ENCODE measurements at regions not wholly inside any gene's neighbourhood (a gene's known extent, or its start where the extent isn't known, plus 50 kb on each side); places are given as distances from the start of the nearest gene placed in this dataset.

DNA sequence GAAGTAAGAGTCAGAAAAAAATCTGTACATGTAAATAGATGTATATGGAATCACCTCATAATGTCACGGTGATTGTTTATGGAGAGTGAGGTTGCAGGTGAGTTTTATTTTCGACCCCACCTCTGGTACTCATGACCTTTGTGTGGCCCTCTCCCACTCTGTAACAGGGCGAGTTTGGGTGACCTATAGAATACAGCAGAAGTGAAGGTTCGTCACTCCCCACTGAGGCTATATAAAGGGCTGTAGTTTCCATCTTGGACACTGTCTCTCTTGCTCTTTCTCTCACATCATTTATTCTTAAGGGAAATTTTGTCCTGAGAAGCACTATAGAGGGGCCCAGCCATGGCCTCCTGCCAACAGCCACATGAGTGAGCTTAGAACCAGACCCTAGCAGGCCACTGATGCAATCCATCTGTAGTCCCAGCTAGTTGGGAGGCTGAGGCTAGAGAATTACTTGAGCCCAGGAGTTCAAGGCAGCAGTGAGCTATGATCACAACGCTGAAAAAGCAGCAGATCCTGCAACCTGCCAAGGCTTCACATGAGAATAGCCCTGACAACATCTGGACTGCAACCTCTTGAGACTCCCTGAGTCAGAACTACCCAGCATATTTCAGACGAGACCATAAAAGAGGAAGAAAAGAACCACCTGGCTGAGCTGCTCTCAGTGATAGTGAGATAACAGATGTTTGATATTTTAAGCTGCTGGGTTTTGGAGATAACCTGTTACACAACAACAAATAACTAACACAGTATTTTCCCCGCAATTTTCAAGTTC, 74.3 kb upstream of the SLC1A4 start (continued):
- no peak for TF ChIP-seq SIN3A (IDR thresholded peaks at IDR 0.05; ENCODE audit: borderline replicate concordance, low read depth, low read length)
- no peak for TF ChIP-seq TAF1 (IDR thresholded peaks at IDR 0.05; ENCODE audit: borderline replicate concordance, low read depth, low read length)
- no peak for TF ChIP-seq TEAD4 (IDR thresholded peaks at IDR 0.05; ENCODE audit: borderline replicate concordance, insufficient read depth)
- no peak for TF ChIP-seq RFX5 (IDR thresholded peaks at IDR 0.05; ENCODE audit: low read length)
- no peak for TF ChIP-seq GATA2 (CRISPR knock-in tag; IDR thresholded peaks at IDR 0.05)

DNA sequence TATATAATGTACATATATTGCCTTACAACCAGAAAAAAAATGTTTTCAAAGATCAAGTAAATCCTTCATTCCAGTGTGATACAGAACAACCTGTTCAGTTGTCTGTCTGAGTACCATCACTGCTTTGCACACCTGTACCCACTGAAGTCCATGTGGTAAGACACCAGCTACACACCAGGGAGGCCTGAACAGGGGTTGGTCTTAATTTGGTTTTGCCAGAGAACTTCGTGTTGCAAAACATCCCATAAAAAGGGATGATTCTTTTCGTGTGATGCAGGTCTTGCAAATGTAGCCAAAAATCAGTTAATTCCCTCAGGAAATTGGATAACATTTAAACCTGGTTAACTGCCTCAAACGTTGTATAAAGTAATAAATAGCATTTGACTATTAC, 73.7 kb upstream of the SLC1A4 start:
- POLR2A ChIA-PET: no interaction called here

More for the DNA sequence above, 73.7 kb upstream of the SLC1A4 start:
- no peak overlapping the region for H3K4me2 ChIP-seq
- no peaks in the 10 kb centered on the region for H3K36me3 ChIP-seq (replicated peaks in 1 of 2; ENCODE audit: control insufficient read depth in 1 of 2, insufficient read depth in 2 of 2, low read length in 1 of 2)
- no peaks in the 10 kb centered on the region for H3K79me2 ChIP-seq (ENCODE audit: insufficient read depth)
- H3K4me1 ChIP-seq (ENCODE audit: control insufficient read depth in 1 of 2, insufficient read depth in 2 of 2, low read depth in 1 of 2, low read length in 1 of 2): no peaks in the 10 kb centered on the region
- H3K9me3 ChIP-seq: no peaks in the 10 kb centered on the region
- no peaks in the 10 kb centered on the region for H3F3A ChIP-seq (replicated peaks; ENCODE audit: insufficient read depth)
- no peak for DNase-seq
- H3K27ac ChIP-seq (ENCODE audit: low read depth in 2 of 2, low read length in 1 of 2): no peak overlapping the region
- TF ChIP-seq, protein P1, sequence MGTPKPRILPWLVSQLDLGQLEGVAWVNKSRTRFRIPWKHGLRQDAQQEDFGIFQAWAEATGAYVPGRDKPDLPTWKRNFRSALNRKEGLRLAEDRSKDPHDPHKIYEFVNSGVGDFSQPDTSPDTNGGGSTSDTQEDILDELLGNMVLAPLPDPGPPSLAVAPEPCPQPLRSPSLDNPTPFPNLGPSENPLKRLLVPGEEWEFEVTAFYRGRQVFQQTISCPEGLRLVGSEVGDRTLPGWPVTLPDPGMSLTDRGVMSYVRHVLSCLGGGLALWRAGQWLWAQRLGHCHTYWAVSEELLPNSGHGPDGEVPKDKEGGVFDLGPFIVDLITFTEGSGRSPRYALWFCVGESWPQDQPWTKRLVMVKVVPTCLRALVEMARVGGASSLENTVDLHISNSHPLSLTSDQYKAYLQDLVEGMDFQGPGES (IDR thresholded peaks at IDR 0.05; ENCODE audit: low read depth, low read length): no peak
- TF ChIP-seq POLR2AphosphoS5 (IDR thresholded peaks at IDR 0.05; ENCODE audit: low read depth, low read length) (no peak), MEF2A (IDR thresholded peaks at IDR 0.05; ENCODE audit: borderline replicate concordance, low read depth) (no peak), EZH2phosphoT487 (IDR thresholded peaks at IDR 0.05; ENCODE audit: borderline replicate concordance, low read depth) (no peak), NFIC (IDR thresholded peaks at IDR 0.05; ENCODE audit: borderline replicate concordance) (no peak), RAD21 (IDR thresholded peaks at IDR 0.05; ENCODE audit: low read length) (no peak), SIN3A (IDR thresholded peaks at IDR 0.05; ENCODE audit: borderline replicate concordance, low read depth, low read length) (no peak)
- TF ChIP-seq, protein P2, sequence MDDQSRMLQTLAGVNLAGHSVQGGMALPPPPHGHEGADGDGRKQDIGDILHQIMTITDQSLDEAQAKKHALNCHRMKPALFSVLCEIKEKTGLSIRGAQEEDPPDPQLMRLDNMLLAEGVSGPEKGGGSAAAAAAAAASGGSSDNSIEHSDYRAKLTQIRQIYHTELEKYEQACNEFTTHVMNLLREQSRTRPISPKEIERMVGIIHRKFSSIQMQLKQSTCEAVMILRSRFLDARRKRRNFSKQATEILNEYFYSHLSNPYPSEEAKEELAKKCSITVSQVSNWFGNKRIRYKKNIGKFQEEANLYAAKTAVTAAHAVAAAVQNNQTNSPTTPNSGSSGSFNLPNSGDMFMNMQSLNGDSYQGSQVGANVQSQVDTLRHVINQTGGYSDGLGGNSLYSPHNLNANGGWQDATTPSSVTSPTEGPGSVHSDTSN (IDR thresholded peaks at IDR 0.05): no peak
- H2AFZ ChIP-seq (ENCODE audit: low read depth): no peak overlapping the region
- H3K4me3 ChIP-seq (ENCODE audit: low read depth in 2 of 2, low read length in 1 of 2): no peak overlapping the region
- CTCF ChIA-PET: interaction anchor here (0.6 to 3.6 kb wide), 8 partner anchors 116 to 1183 kb away, joined by 3 to 53 read pairs (median 3); no protein-coding TSS in a partner anchor
- 14% methylated on average over 3 of the region's 3 CpGs for WGBS (ENCODE audit: low lambda C conversion rate)
- H3K9ac ChIP-seq: no peak overlapping the region
- H3K27me3 ChIP-seq (ENCODE audit: insufficient read depth): no peaks in the 10 kb centered on the region
- H4K20me1 ChIP-seq (ENCODE audit: insufficient read depth): no peaks in the 10 kb centered on the region
- H3K9me2 ChIP-seq: no peaks in the 10 kb centered on the region
